GM12878 (cell line): ENCODE measurements at regions not wholly inside any gene's neighbourhood (a gene's known extent, or its start where the extent isn't known, plus 50 kb on each side); places are given as distances from the start of the nearest gene placed in this dataset.

ENCODE experiments used
- ATAC-seq: fragments of 200-7000 bp; cut with Tn5 transposase; 3 replicates; pipeline ENCODE4 v1.9.1; 2020; ENCODE audit warnings: mild to moderate bottlenecking, moderate library complexity
- BruUV-seq: library from RNA; stranded (reverse); fragments of 400-500 nt; replicated peaks from 2 replicates; lab custom pipeline; 2021; lab: Mats Ljungman, UMichigan
- CTCF ChIA-PET: fragments of 300-600 bp; sonication (Branson Sonifier 250); formaldehyde crosslinking; extraction: SDS; loops from one replicate; lab custom pipeline; 2021; ENCODE audit warnings: inconsistent platforms; lab: Yijun Ruan, JAX
- POLR2A ChIA-PET: fragments of 350-600 bp; formaldehyde crosslinking; extraction: SDS; loops from one replicate; lab custom pipeline; 2021; ENCODE audit warnings: inconsistent platforms; lab: Charles Lee
- RAD21 ChIA-PET: fragments of 300-600 bp; sonication (Branson Sonifier 250); formaldehyde crosslinking; loops from one replicate; lab custom pipeline; 2023; ENCODE audit warnings: antibody characterized with exemption; ENCODE audit not compliant: unreplicated experiment; lab: Charles Lee
- SMC1A ChIA-PET: fragments of 300-600 bp; sonication (Branson Sonifier 250); formaldehyde crosslinking; loops from one replicate; lab custom pipeline; 2023; ENCODE audit not compliant: unreplicated experiment, uncharacterized antibody; lab: Charles Lee
- DNase-seq: peaks from one replicate; pipeline ENCODE4 v3.0.0-alpha.2; 2011; ENCODE audit warnings: low read depth, low spot score
- FAIRE-seq: peaks from 3 replicates; lab custom pipeline; 2011; peaks lifted over from hg19 to GRCh38; lab: Jason Lieb, UNC
- H2AFZ ChIP-seq: 2 replicates; pipeline ENCODE4 v1.6.0; 2011; ENCODE audit warnings: low read depth, low read length, control low read depth; ENCODE audit not compliant: control insufficient read depth
- H3K27ac ChIP-seq: 2 replicates; pipeline ENCODE4 v1.5.1; 2011; ENCODE audit warnings: control low read depth; ENCODE audit not compliant: control insufficient read depth, insufficient read depth
- H3K27me3 ChIP-seq, 2 experiments: replicated peaks in 1 of 2; 2 replicates each; pipeline versions ENCODE4 v1.6.0 to v1.6.1; 2011; ENCODE audit warnings: low read length in 1 of 2; ENCODE audit not compliant: control insufficient read depth in 2 of 2, insufficient read depth in 2 of 2
- H3K36me3 ChIP-seq, 2 experiments: 2 replicates each; pipeline ENCODE4 v1.5.1; 2011; ENCODE audit warnings: low read length in 1 of 2; ENCODE audit not compliant: control insufficient read depth in 2 of 2, insufficient read depth in 2 of 2
- H3K4me1 ChIP-seq: 2 replicates; pipeline ENCODE4 v1.6.1; 2011; ENCODE audit warnings: mild to moderate bottlenecking, low read length, moderate library complexity, mixed read lengths; ENCODE audit not compliant: control insufficient read depth, insufficient read depth
- H3K4me2 ChIP-seq: 2 replicates; pipeline ENCODE4 v1.6.0; 2011; ENCODE audit warnings: control low read depth; ENCODE audit not compliant: control insufficient read depth, insufficient read depth
- H3K4me3 ChIP-seq: fragments of 200-600 bp; sonication (generic); 2 replicates; pipeline ENCODE4 v1.5.1; 2016
- H3K79me2 ChIP-seq: 2 replicates; pipeline ENCODE4 v1.6.0; 2011; ENCODE audit warnings: low read length; ENCODE audit not compliant: control insufficient read depth, insufficient read depth
- H3K9ac ChIP-seq: 2 replicates; pipeline ENCODE4 v1.8.0; 2011; ENCODE audit warnings: low read length, control low read depth, mixed read lengths; ENCODE audit not compliant: control insufficient read depth, insufficient read depth
- H3K9me3 ChIP-seq: replicated peaks from 3 replicates; pipeline ENCODE4 v1.5.1; 2011; ENCODE audit warnings: mild to moderate bottlenecking, low read length; ENCODE audit not compliant: control insufficient read depth, insufficient read depth
- H4K20me1 ChIP-seq: 2 replicates; pipeline ENCODE4 v1.6.0; 2011; ENCODE audit not compliant: control insufficient read depth, insufficient read depth
- CBX5 ChIP-seq: sonication (generic); IDR thresholded peaks from 2 replicates; pipeline ENCODE4 v1.6.1; 2016; ENCODE audit warnings: low read depth, moderate library complexity, mild to moderate bottlenecking, inconsistent platforms
- CREM ChIP-seq: IDR thresholded peaks from 2 replicates; pipeline ENCODE4 v1.6.1; 2014; ENCODE audit warnings: antibody characterized with exemption, low read depth
- E2F8 ChIP-seq: fragments of 450-650 bp; IDR thresholded peaks from 2 replicates; pipeline ENCODE4 v1.6.1; 2018; ENCODE audit warnings: mild to moderate bottlenecking, low read depth, moderate library complexity; ENCODE audit not compliant: partially characterized antibody
- IKZF1 ChIP-seq: fragments of 450-650 bp; conservative IDR thresholded peaks from 2 replicates; pipeline ENCODE4 v1.6.1; 2017; ENCODE audit warnings: antibody characterized with exemption, mild to moderate bottlenecking
- NKRF ChIP-seq: fragments of 450-650 bp; conservative IDR thresholded peaks from 2 replicates; pipeline ENCODE4 v1.6.1; 2017; ENCODE audit warnings: mild to moderate bottlenecking, moderate library complexity
- PKNOX1 ChIP-seq: fragments of 450-650 bp; IDR thresholded peaks from 2 replicates; pipeline ENCODE4 v1.6.1; 2016; ENCODE audit warnings: mild to moderate bottlenecking
- RELB ChIP-seq: fragments of 450-650 bp; IDR thresholded peaks from 2 replicates; pipeline ENCODE4 v1.6.1; 2017; ENCODE audit warnings: low read depth, mild to moderate bottlenecking, moderate library complexity
- TAF1 ChIP-seq: IDR thresholded peaks from 2 replicates; pipeline ENCODE4 v1.6.1; 2011; ENCODE audit warnings: mild to moderate bottlenecking, low read depth, low read length, borderline replicate concordance
- ZBTB40 ChIP-seq: fragments of 450-650 bp; IDR thresholded peaks from 2 replicates; pipeline ENCODE4 v1.6.1; 2016; ENCODE audit warnings: mild to moderate bottlenecking, moderate library complexity, borderline replicate concordance
- WGBS: methylation state at CpG from one replicate; pipeline ENCODE4 v1.1.6; 2016; ENCODE audit warnings: low lambda C conversion rate; ENCODE audit not compliant: insufficient replicate concordance, insufficient coverage; ENCODE audit errors: missing lambda C conversion rate; 5-methylcytosine and 5-hydroxymethylcytosine counted together
- in situ Hi-C: fragments of 300-500 bp; cut with MboI; formaldehyde crosslinking; loops from 9 replicates; pipeline ENCODE4 v1.14.3; 2018; ENCODE audit warnings: mixed read lengths
- intact Hi-C: fragments of 100-400 bp; cut with micrococcal nuclease; formaldehyde crosslinking; loops from one replicate; pipeline ENCODE4 v1.14.2; 2022; ENCODE audit not compliant: unreplicated experiment

GRCh38 chr3:117622171-117622841 is 912.7 kb downstream of the TUSC7 start:
- Histone ChIP-seq H3K4me1 (no peaks in the 10 kb centered on the region), H3K27ac (no peak overlapping the region), H3K9me3 (no peaks in the 10 kb centered on the region), H3K4me2 (no peak overlapping the region), H3K79me2 (no peaks in the 10 kb centered on the region), H3K36me3 (no peaks in the 10 kb centered on the region), H2AFZ (no peak overlapping the region), H3K27me3 (no peaks in the 10 kb centered on the region; a peak in 1 of 4 replicates), H3K4me3 (no peak overlapping the region), H3K9ac (no peak overlapping the region), H4K20me1 (no peaks in the 10 kb centered on the region)
- ATAC-seq: no peak
- intact Hi-C loops (no loop called here), in situ Hi-C loops (no loop called here)
- CTCF ChIA-PET: interaction anchor here (0.6 to 1.8 kb wide), 2 partner anchors 10 to 781 kb away, joined by 3 to 4 read pairs; no protein-coding TSS in a partner anchor
- TF ChIP-seq CBX5 (no peak), RELB (no peak), CREM (no peak), TAF1 (no peak), E2F8 (no peak), PKNOX1 (no peak), ZBTB40 (no peak), NKRF (no peak), IKZF1 (no peak)
- SMC1A ChIA-PET: no interaction called here
- RAD21 ChIA-PET: no interaction called here
- BruUV-seq: no TSS peak
- no peak for DNase-seq
- WGBS: 7% methylated on average over 4 of the region's 4 CpGs
- no peak for FAIRE-seq
- POLR2A ChIA-PET: no interaction called here
